ENCODE measurements at regions not wholly inside any gene's neighbourhood (a gene's known extent, or its start where the extent isn't known, plus 50 kb on each side); places are given as distances from the start of the nearest gene placed in this dataset.

GRCh38 chr3:107962037-107962436, 128.8 kb downstream of the CD47 start:
- TF ChIP-seq POLR2A (IDR thresholded peaks at IDR 0.05): no peak
- TF ChIP-seq CTCF (IDR thresholded peaks at IDR 0.05): no peak

Measured in Peyer's patch (tissue), 4 donors.